Testis (tissue), 2 donors: ENCODE measurements at regions not wholly inside any gene's neighbourhood (a gene's known extent, or its start where the extent isn't known, plus 50 kb on each side); places are given as distances from the start of the nearest gene placed in this dataset.

Source experiments
- DNase-seq: peaks from one replicate; pipeline ENCODE4 v3.0.0-alpha.2; 2019
- H3K27ac ChIP-seq, 2 donors: fragments of 200-600 bp; sonication (generic); one replicate each; pipeline ENCODE4 v1.5.1; 2019
- H3K27me3 ChIP-seq: fragments of 200-600 bp; sonication (generic); one replicate; pipeline ENCODE4 v1.5.1; 2019
- H3K36me3 ChIP-seq: fragments of 200-600 bp; sonication (generic); one replicate; pipeline ENCODE4 v1.5.1; 2017; ENCODE audit warnings: low read depth; ENCODE audit errors: missing control alignments
- H3K4me1 ChIP-seq: fragments of 200-600 bp; sonication (generic); one replicate; pipeline ENCODE4 v1.5.1; 2019
- H3K4me3 ChIP-seq, 2 donors: fragments of 200-600 bp; sonication (generic); one replicate each; pipeline ENCODE4 v1.5.1; 2017 to 2019
- H3K9me3 ChIP-seq: fragments of 200-600 bp; sonication (generic); one replicate; pipeline ENCODE4 v1.5.1; 2017
- CTCF ChIP-seq, 3 experiments: fragments of 450-650 bp in 2 of 3; fragments of 200-600 bp in 1 of 3; sonication (generic) in 1 of 3; IDR thresholded peaks; one replicate each; pipeline ENCODE4 v1.5.1; 2016 to 2019; ENCODE audit warnings: antibody characterized with exemption in 3 of 3, mild to moderate bottlenecking in 2 of 3, moderate library complexity in 1 of 3
- POLR2A ChIP-seq: fragments of 450-650 bp; IDR thresholded peaks from one replicate; pipeline ENCODE4 v1.6.1; 2017; ENCODE audit warnings: antibody characterized with exemption, mild to moderate bottlenecking, moderate library complexity
- WGBS, 2 donors: methylation state at CpG; one replicate each; pipeline ENCODE4 v1.1.5; 2018; 5-methylcytosine and 5-hydroxymethylcytosine counted together
- intact Hi-C: fragments of 100-400 bp; cut with DNase I; formaldehyde crosslinking; loops from one replicate; pipeline ENCODE4 v1.15.1; 2023; ENCODE audit warnings: low total_unique reads

DNA sequence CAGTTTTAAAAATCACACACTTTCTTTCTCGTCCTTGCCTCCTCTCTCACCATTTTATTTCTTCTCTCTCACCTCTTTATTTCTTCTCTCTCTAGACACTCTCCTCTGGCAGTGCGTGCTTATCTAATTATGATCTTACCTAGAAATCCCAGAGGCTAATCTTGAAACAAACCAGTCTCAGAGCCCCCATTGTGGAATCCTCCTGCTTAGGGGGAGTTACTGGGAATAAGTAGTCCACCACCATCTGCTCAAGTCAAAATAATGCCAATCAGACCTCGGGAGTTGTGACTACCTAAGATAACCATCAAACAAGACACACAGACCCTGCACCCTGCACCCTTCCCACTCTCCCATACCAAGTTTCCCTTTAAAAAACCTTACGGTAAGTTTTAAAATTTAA lies 256.9 kb downstream of the POM121L12 start:
- H3K9me3 ChIP-seq = no peaks in the 10 kb centered on the region
- intact Hi-C loops = no loop called here
- H3K27ac ChIP-seq = no peak overlapping the region
- TF ChIP-seq CTCF (IDR thresholded peaks at IDR 0.05) (no peak), POLR2A (no peak)
- no peaks in the 10 kb centered on the region for H3K27me3 ChIP-seq
- 78 to 80% methylated on average over 4 of the region's 4 CpGs for WGBS, 2 donors
- no peak overlapping the region for H3K4me3 ChIP-seq
- no peaks in the 10 kb centered on the region for H3K4me1 ChIP-seq
- H3K36me3 ChIP-seq = no peaks in the 10 kb centered on the region
- DNase-seq = no peak

- 65 to 78% methylated on average over 4 of the region's 4 CpGs for WGBS, 2 donors
- TF ChIP-seq POLR2A (no peak), CTCF (IDR thresholded peaks at IDR 0.05) (no peak)
- no peaks in the 10 kb centered on the region for H3K9me3 ChIP-seq
- H3K27me3 ChIP-seq = no peaks in the 10 kb centered on the region
- H3K36me3 ChIP-seq = no peaks in the 10 kb centered on the region
- no peak for DNase-seq
- H3K4me3 ChIP-seq = no peak overlapping the region
- intact Hi-C loops = no loop called here
- no peak overlapping the region for H3K27ac ChIP-seq
- H3K4me1 ChIP-seq = no peaks in the 10 kb centered on the region
Observed at GRCh38 chr7:53302496-53303246, 267.2 kb downstream of the POM121L12 start.

DNA sequence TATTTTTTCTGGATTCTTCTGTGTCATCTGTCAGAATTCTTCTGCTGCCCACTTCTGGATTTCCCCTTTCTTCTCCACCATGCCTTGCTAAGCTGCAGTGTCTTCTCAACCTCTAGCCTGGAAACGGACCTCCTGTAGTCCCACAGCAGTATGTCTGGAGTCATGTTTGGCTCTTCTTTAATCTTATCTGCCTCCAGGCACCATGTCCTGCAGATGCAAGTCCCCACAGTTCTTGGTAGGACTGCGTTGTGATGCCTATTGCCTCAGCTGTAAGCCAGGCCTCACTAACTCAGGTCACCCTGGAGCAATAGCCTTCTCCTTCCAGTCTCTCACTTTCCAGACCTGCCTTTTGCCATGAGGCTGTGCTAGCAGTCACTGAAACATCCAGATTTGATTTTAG lies 268.3 kb downstream of the POM121L12 start:
- no peaks in the 10 kb centered on the region for H3K4me1 ChIP-seq
- intact Hi-C loops = no loop called here
- H3K36me3 ChIP-seq = no peaks in the 10 kb centered on the region
- no peak for TF ChIP-seq POLR2A
- WGBS, 2 donors = 80 to 96% methylated on average over 2 of the region's 2 CpGs
- no peaks in the 10 kb centered on the region for H3K27me3 ChIP-seq
- DNase-seq = no peak
- no peak overlapping the region for H3K4me3 ChIP-seq
- H3K9me3 ChIP-seq = no peaks in the 10 kb centered on the region
- no peak overlapping the region for H3K27ac ChIP-seq

DNA sequence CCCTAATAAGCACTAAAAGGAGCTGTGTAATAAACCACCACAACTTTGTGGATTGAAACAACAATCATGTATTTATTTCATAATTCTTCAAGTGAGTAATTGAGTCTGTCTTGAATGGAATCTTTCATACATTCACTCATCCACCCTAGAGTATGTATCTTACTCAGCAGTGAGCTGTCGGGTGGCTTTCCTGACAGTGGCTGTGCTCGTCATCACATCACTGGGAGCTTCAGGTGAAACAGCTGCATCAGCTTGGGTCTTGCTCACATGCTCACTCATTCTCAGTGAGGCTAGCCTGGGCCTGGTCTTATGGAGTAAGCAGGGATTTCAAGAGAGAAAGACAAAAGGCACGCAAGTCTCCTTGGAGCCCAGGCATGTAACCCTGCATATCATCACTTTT lies 271.4 kb downstream of the POM121L12 start:
- intact Hi-C loops = no loop called here
- no peaks in the 10 kb centered on the region for H3K4me1 ChIP-seq

GRCh38 chr7:53311205-53311604 lies 275.8 kb downstream of the POM121L12 start:
- intact Hi-C loops = no loop called here
- Histone ChIP-seq H3K4me1 (no peaks in the 10 kb centered on the region), H3K4me3 (no peak overlapping the region), H3K9me3 (no peaks in the 10 kb centered on the region), H3K27me3 (no peaks in the 10 kb centered on the region), H3K36me3 (no peaks in the 10 kb centered on the region), H3K27ac (no peak overlapping the region)
- 71 to 86% methylated on average over 5 of the region's 5 CpGs for WGBS, 2 donors
- DNase-seq = no peak
- no peak for TF ChIP-seq CTCF (IDR thresholded peaks at IDR 0.05)
- no peak for TF ChIP-seq POLR2A

More for the DNA sequence above, 271.4 kb downstream of the POM121L12 start:
- Histone ChIP-seq H3K36me3 (no peaks in the 10 kb centered on the region), H3K9me3 (no peaks in the 10 kb centered on the region), H3K27me3 (no peaks in the 10 kb centered on the region), H3K4me3 (no peak overlapping the region), H3K27ac (no peak overlapping the region)
- DNase-seq = no peak
- 87 to 94% methylated on average over 3 of the region's 3 CpGs for WGBS, 2 donors
- TF ChIP-seq CTCF (IDR thresholded peaks at IDR 0.05) = no peak
- TF ChIP-seq POLR2A = no peak
